Neural cell (in vitro differentiated cells): ENCODE measurements at regions not wholly inside any gene's neighbourhood (a gene's known extent, or its start where the extent isn't known, plus 50 kb on each side); places are given as distances from the start of the nearest gene placed in this dataset.
"Not testable (repeated sequence)": the region's sequence is repeated elsewhere in the genome, so short reads cannot be mapped to it uniquely, and the experiment has no call there.

Experiments
- H2AFZ ChIP-seq: fragments of 200-600, 300-800 bp; sonication (generic), shearing (Covaris generic); 2 replicates; pipeline ENCODE4 v1.6.0; 2014; ENCODE audit warnings: low read depth, mild to moderate bottlenecking, antibody characterized with exemption, low read length, moderate library complexity
- H3F3A ChIP-seq: fragments of 200-600 bp; shearing (Covaris generic); 2 replicates; pipeline ENCODE4 v1.6.1; 2016; ENCODE audit warnings: mild to moderate bottlenecking, moderate library complexity, mixed read lengths, antibody characterized with exemption, low read length; ENCODE audit not compliant: insufficient read depth, poor library complexity, severe bottlenecking
- H3K27ac ChIP-seq: fragments of 200-600, 300-800 bp; sonication (generic), shearing (Covaris generic); 2 replicates; pipeline ENCODE4 v1.5.1; 2014; ENCODE audit warnings: mild to moderate bottlenecking, low read length, moderate library complexity
- H3K27me3 ChIP-seq: fragments of 300-800, 200-600 bp; sonication (generic), shearing (Covaris generic); 2 replicates; pipeline ENCODE4 v1.6.0; 2014; ENCODE audit warnings: mild to moderate bottlenecking, low read depth, low read length, moderate library complexity; ENCODE audit not compliant: insufficient read depth
- H3K36me3 ChIP-seq: fragments of 300-800, 200-600 bp; sonication (generic), shearing (Covaris generic); 2 replicates; pipeline ENCODE4 v1.5.1; 2014; ENCODE audit warnings: mild to moderate bottlenecking, antibody characterized with exemption, low read length, moderate library complexity; ENCODE audit not compliant: insufficient read depth
- H3K4me2 ChIP-seq: fragments of 300-800, 200-600 bp; sonication (generic), shearing (Covaris generic); 2 replicates; pipeline ENCODE4 v1.6.0; 2014; ENCODE audit warnings: mild to moderate bottlenecking, low read length
- H3K4me3 ChIP-seq: fragments of 300-800, 200-600 bp; sonication (generic), shearing (Covaris generic); 2 replicates; pipeline ENCODE4 v1.5.1; 2014; ENCODE audit warnings: mild to moderate bottlenecking, low read length, moderate library complexity
- H3K79me2 ChIP-seq: fragments of 200-600 bp; shearing (Covaris generic); replicated peaks from 2 replicates; pipeline ENCODE4 v1.6.0; 2014; ENCODE audit warnings: mild to moderate bottlenecking, low read length, moderate library complexity; ENCODE audit not compliant: insufficient read depth
- H3K9ac ChIP-seq: fragments of 300-800, 200-600 bp; sonication (generic), shearing (Covaris generic); 2 replicates; pipeline ENCODE4 v1.6.1; 2016; ENCODE audit warnings: mild to moderate bottlenecking, low read length, mixed read lengths
- H3K9me2 ChIP-seq: fragments of 200-600 bp; shearing (Covaris generic); 2 replicates; pipeline ENCODE4 v1.6.1; 2016; ENCODE audit warnings: mild to moderate bottlenecking, low read length, mixed read lengths; ENCODE audit not compliant: insufficient read depth
- H3K9me3 ChIP-seq: fragments of 200-600, 300-800 bp; sonication (generic), shearing (Covaris generic); 2 replicates; pipeline ENCODE4 v1.6.1; 2016; ENCODE audit warnings: mild to moderate bottlenecking, mixed run types, low read length, moderate library complexity, mixed read lengths
- H4K20me1 ChIP-seq: fragments of 200-600 bp; shearing (Covaris generic); 2 replicates; pipeline ENCODE4 v1.6.1; 2016; ENCODE audit warnings: mild to moderate bottlenecking, mixed run types; ENCODE audit not compliant: insufficient read depth
- CTCF ChIP-seq: fragments of 450-650 bp; IDR thresholded peaks from 2 replicates; pipeline ENCODE4 v1.5.1; 2014; ENCODE audit warnings: antibody characterized with exemption, mild to moderate bottlenecking, moderate library complexity; ENCODE audit not compliant: poor library complexity, severe bottlenecking
- EP300 ChIP-seq: fragments of 450-650 bp; conservative IDR thresholded peaks from 2 replicates; pipeline ENCODE4 v1.6.1; 2014; ENCODE audit warnings: antibody characterized with exemption, mild to moderate bottlenecking, moderate library complexity; ENCODE audit not compliant: poor library complexity, severe bottlenecking
- EZH2 ChIP-seq: fragments of 200-600, 300-800 bp; shearing (Covaris generic), sonication (generic); IDR thresholded peaks from 2 replicates; pipeline ENCODE4 v1.6.1; 2014; ENCODE audit warnings: antibody characterized with exemption, low read length, borderline replicate concordance, mild to moderate bottlenecking; ENCODE audit not compliant: insufficient read depth, poor library complexity, severe bottlenecking
- MXI1 ChIP-seq: fragments of 450-650 bp; conservative IDR thresholded peaks from 2 replicates; pipeline ENCODE4 v1.6.1; 2014; ENCODE audit warnings: antibody characterized with exemption, mild to moderate bottlenecking; ENCODE audit not compliant: poor library complexity, severe bottlenecking
- POLR2AphosphoS5 ChIP-seq: IDR thresholded peaks from 2 replicates; pipeline ENCODE4 v1.6.1; 2012
- RAD21 ChIP-seq: fragments of 450-650 bp; conservative IDR thresholded peaks from 2 replicates; pipeline ENCODE4 v1.6.1; 2014; ENCODE audit warnings: antibody characterized with exemption, mild to moderate bottlenecking, moderate library complexity
- REST ChIP-seq: IDR thresholded peaks from 2 replicates; pipeline ENCODE4 v1.6.1; 2012; ENCODE audit warnings: borderline replicate concordance
- SMC3 ChIP-seq: fragments of 450-650 bp; conservative IDR thresholded peaks from 2 replicates; pipeline ENCODE4 v1.6.1; 2014; ENCODE audit warnings: antibody characterized with exemption, mild to moderate bottlenecking, moderate library complexity; ENCODE audit not compliant: poor library complexity
- TAF1 ChIP-seq: IDR thresholded peaks from 2 replicates; pipeline ENCODE4 v1.6.1; 2012; ENCODE audit warnings: low read depth

- Histone ChIP-seq H3K9ac (no peak overlapping the region), H3K27me3 (no peaks in the 10 kb centered on the region), H3K27ac (no peak overlapping the region), H3K79me2 (no peaks in the 10 kb centered on the region), H3K36me3 (no peaks in the 10 kb centered on the region), H3K4me3 (no peak overlapping the region), H4K20me1 (no peaks in the 10 kb centered on the region), H3K9me2 (no peaks in the 10 kb centered on the region), H3F3A (no peaks in the 10 kb centered on the region), H2AFZ (no peak overlapping the region), H3K4me2 (no peak overlapping the region), H3K9me3 (no peaks in the 10 kb centered on the region)
- TF ChIP-seq SMC3 (no peak), EZH2 (no peak), EP300 (no peak)
These were observed 175.0 kb downstream of the CTH start for GRCh38 chr1:70586046-70586445.

DNA sequence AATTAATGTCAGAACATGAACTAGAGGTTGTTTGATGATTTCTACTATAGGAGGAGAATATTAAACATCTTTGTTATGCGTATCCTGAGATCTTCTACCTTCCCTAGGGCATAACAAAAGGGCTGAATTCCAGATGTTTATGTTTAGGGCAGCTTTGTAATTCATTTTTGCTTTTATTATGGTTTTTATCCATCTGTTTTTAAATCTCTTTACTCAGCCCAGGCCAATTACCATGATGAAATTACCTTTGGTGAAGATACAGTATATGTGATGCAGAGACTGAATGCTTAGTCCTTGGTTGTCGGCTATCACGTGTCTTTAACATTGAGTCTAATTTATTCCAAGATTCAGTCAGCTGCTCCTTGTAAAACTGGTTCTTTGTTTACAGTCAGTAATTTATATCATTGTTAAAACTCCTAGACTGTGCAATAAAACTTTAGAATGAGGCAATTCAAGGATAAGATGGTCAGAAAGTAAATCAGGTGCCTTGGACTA lies 176.9 kb downstream of the CTH start:
- Histone ChIP-seq H3K9me3 (no peaks in the 10 kb centered on the region), H3K4me3 (no peak overlapping the region), H3K79me2 (no peaks in the 10 kb centered on the region), H3K36me3 (no peaks in the 10 kb centered on the region), H3K27me3 (no peaks in the 10 kb centered on the region), H3K9me2 (no peaks in the 10 kb centered on the region), H3K4me2 (no peak overlapping the region), H3K27ac (no peak overlapping the region), H3K9ac (no peak overlapping the region), H4K20me1 (no peaks in the 10 kb centered on the region), H3F3A (no peaks in the 10 kb centered on the region), H2AFZ (no peak overlapping the region)
- TF ChIP-seq EP300 (no peak), REST (no peak), POLR2AphosphoS5 (no peak), MXI1 (no peak), SMC3 (no peak), TAF1 (no peak)

DNA sequence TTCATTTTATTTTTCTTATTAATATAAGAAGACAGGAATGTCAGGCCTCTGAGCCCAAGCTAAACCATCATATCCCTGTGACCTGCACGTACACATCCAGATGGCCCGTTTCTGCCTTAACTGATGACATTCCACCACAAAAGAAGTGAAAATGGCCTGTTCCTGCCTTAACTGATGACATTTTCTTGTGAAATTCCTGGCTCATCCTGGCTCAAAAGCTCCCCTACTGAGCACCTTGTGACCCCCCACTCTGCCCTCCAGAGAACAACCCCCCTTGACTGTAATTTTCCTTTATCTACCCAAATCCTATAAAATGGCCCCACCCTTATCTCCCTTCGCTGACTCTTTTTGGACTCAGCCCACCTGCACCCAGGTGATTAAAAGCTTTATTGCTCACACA lies 182.5 kb downstream of the CTH start:
- not testable (repeated sequence) for H3K4me3 ChIP-seq, H3K27me3 ChIP-seq, H3K9me3 ChIP-seq, H3K36me3 ChIP-seq, H3K27ac ChIP-seq, H3F3A ChIP-seq, H3K4me2 ChIP-seq, H3K9me2 ChIP-seq, H4K20me1 ChIP-seq, H2AFZ ChIP-seq, H3K79me2 ChIP-seq, H3K9ac ChIP-seq

DNA sequence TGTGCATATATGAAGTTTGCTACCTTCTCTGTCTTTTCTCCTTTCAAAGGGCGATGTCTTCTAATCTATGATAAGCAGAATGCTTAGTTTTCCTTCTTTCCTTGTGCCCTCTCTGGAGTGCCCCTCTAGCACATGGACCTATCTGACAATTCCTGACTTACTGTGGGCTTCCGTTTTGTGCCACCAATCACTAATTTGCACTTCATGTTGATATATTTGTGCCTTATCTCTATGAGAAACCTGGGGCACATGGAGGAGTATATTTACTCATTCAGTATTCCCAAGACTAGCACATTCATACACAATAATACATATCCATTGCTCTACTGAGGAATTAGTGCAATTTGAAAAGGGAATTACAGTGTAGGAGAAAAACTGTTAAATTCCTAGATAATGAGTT lies 197.7 kb downstream of the CTH start:
- Histone ChIP-seq H4K20me1 (no peaks in the 10 kb centered on the region), H2AFZ (no peak overlapping the region)

More for the DNA sequence above, 197.7 kb downstream of the CTH start:
- H3K4me3 ChIP-seq, result no peak overlapping the region
- TF ChIP-seq RAD21 (no peak), EZH2 (no peak), TAF1 (no peak), POLR2AphosphoS5 (no peak), MXI1 (no peak), CTCF (no peak), REST (no peak), EP300 (no peak), SMC3 (no peak)
- H3K4me2 ChIP-seq, result no peak overlapping the region
- H3K9me3 ChIP-seq, result no peaks in the 10 kb centered on the region
- no peak overlapping the region for H3K9ac ChIP-seq
- no peak overlapping the region for H3K27ac ChIP-seq
- H3K27me3 ChIP-seq, result no peaks in the 10 kb centered on the region
- H3F3A ChIP-seq, result no peaks in the 10 kb centered on the region
- no peaks in the 10 kb centered on the region for H3K9me2 ChIP-seq
- H3K79me2 ChIP-seq, result no peaks in the 10 kb centered on the region
- H3K36me3 ChIP-seq, result no peaks in the 10 kb centered on the region
